ENCODE measurements at regions not wholly inside any gene's neighbourhood (a gene's known extent, or its start where the extent isn't known, plus 50 kb on each side); places are given as distances from the start of the nearest gene placed in this dataset.

DNA sequence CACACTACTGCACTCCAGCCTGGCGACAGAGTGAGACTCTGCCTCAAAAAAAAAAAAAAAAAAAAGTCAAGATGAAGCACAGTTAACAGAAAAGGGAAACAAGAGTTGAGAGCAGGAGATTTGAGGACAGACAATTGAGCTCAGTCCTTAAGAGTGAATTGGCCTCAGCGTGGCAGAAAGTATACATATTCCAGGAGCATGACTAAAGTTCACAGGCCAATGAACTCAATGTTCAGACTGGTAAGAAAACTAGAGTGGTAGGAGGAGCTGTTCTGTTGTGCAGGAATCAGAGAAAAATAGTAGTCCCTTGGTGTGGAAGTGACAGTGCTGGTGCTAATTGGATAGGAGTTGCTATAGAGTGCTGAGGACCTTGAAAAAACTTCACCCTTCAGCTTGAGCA is 60.0 kb downstream of the NRN1 start:
- Histone ChIP-seq H3K9me2 (replicated peaks; ENCODE audit: low read length) (no peaks in the 10 kb centered on the region; the same call in 1 of the 2 replicates), H4K20me1 (ENCODE audit: low read length) (no peaks in the 10 kb centered on the region), H3F3A (ENCODE audit: low read length, unreplicated experiment) (no peaks in the 10 kb centered on the region), H3K9me3 (ENCODE audit: low read length) (peaks cover 12% of the 10 kb centered on the region), H2AFZ (ENCODE audit: low read length) (no peak overlapping the region), H3K4me1 (ENCODE audit: insufficient read depth, low read length) (no peaks in the 10 kb centered on the region), H3K9ac (ENCODE audit: low read length) (no peak overlapping the region), H3K27me3 (ENCODE audit: low read length) (peaks cover 6% of the 10 kb centered on the region; the same call in 1 of the 2 replicates), H3K4me2 (ENCODE audit: low read length) (no peak overlapping the region), H3K79me2 (ENCODE audit: low read length) (no peaks in the 10 kb centered on the region), H3K27ac (ENCODE audit: low read length) (no peak overlapping the region), H3K36me3 (ENCODE audit: low read depth, low read length) (no peaks in the 10 kb centered on the region), H3K4me3 (ENCODE audit: low read length) (no peak overlapping the region)
- ATAC-seq: no peak
- TF ChIP-seq EZH2phosphoT487 (IDR thresholded peaks at IDR 0.05; ENCODE audit: borderline replicate concordance, low read length): no peak
- TF ChIP-seq, protein P1, sequence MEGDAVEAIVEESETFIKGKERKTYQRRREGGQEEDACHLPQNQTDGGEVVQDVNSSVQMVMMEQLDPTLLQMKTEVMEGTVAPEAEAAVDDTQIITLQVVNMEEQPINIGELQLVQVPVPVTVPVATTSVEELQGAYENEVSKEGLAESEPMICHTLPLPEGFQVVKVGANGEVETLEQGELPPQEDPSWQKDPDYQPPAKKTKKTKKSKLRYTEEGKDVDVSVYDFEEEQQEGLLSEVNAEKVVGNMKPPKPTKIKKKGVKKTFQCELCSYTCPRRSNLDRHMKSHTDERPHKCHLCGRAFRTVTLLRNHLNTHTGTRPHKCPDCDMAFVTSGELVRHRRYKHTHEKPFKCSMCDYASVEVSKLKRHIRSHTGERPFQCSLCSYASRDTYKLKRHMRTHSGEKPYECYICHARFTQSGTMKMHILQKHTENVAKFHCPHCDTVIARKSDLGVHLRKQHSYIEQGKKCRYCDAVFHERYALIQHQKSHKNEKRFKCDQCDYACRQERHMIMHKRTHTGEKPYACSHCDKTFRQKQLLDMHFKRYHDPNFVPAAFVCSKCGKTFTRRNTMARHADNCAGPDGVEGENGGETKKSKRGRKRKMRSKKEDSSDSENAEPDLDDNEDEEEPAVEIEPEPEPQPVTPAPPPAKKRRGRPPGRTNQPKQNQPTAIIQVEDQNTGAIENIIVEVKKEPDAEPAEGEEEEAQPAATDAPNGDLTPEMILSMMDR (conservative IDR thresholded peaks at IDR 0.05; ENCODE audit: low read depth, low read length): no peak
- no peak for TF ChIP-seq EZH2 (IDR thresholded peaks at IDR 0.05; ENCODE audit: low read length, unreplicated experiment)
- POLR2A ChIA-PET (ENCODE audit: unreplicated experiment): no interaction called here
- BruUV-seq (replicated peaks): no TSS peak
- intact Hi-C loops (cut with micrococcal nuclease): no loop called here
- CTCF ChIA-PET: no interaction called here
- no peak for DNase-seq

DNA sequence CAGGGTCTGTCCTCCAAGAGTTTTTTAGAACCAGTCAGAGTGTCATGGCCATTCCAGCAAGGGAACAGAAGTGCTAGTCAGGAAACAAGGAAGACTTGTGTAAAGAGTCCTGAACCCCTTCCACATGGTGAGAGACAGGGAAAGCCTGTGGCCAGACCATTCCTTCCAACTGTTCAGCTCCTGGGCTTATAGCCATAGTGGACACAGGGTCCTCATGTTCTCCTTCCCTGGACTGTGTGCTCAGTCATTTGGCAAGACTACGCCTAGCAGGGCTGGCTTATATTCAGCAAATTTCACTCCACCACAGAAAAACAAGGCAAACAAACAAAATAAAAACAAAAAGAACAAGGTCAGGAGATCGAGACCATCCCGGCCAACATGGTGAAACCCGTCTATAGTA is 60.5 kb downstream of the NRN1 start:
- Histone ChIP-seq H3K9ac (ENCODE audit: low read length) (no peak overlapping the region), H3K36me3 (ENCODE audit: low read depth, low read length) (no peaks in the 10 kb centered on the region), H3K4me2 (ENCODE audit: low read length) (no peak overlapping the region), H3K27ac (ENCODE audit: low read length) (no peak overlapping the region), H3K79me2 (ENCODE audit: low read length) (no peaks in the 10 kb centered on the region), H3F3A (ENCODE audit: low read length, unreplicated experiment) (no peaks in the 10 kb centered on the region), H3K9me2 (replicated peaks; ENCODE audit: low read length) (no peaks in the 10 kb centered on the region; the same call in 1 of the 2 replicates), H3K9me3 (ENCODE audit: low read length) (peaks cover 12% of the 10 kb centered on the region), H2AFZ (ENCODE audit: low read length) (no peak overlapping the region), H3K27me3 (ENCODE audit: low read length) (peaks cover 6% of the 10 kb centered on the region; the same call in 1 of the 2 replicates), H3K4me3 (ENCODE audit: low read length) (no peak overlapping the region), H3K4me1 (ENCODE audit: insufficient read depth, low read length) (no peaks in the 10 kb centered on the region), H4K20me1 (ENCODE audit: low read length) (no peaks in the 10 kb centered on the region)
- BruUV-seq (replicated peaks): no TSS peak
- CTCF ChIA-PET: no interaction called here
- ATAC-seq: no peak
- intact Hi-C loops (cut with micrococcal nuclease): no loop called here
- no peak for DNase-seq
- POLR2A ChIA-PET (ENCODE audit: unreplicated experiment): no interaction called here
- no peak for TF ChIP-seq EZH2 (IDR thresholded peaks at IDR 0.05; ENCODE audit: low read length, unreplicated experiment)
- TF ChIP-seq, protein P1 (conservative IDR thresholded peaks at IDR 0.05; ENCODE audit: low read depth, low read length): no peak
- no peak for TF ChIP-seq EZH2phosphoT487 (IDR thresholded peaks at IDR 0.05; ENCODE audit: borderline replicate concordance, low read length)

DNA sequence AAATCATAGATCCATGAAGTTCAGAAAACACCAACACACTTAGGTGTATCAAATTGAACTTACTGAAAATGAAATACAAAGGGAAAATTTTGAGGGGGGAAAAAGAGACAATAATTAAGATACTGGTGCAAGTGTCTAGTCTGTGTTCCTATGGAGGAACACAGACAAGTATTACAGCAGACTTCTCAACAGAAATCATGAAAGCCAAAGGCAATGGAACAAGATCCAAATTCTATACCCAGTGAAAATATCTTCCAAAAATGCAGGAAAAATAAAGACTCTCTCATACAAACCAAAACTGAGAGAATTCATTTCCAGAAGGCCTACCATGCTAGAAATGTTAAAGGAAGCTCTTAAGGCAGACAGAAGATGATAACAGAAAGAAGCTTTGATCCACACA is 63.1 kb downstream of the NRN1 start:
- no peak for DNase-seq
- no peak overlapping the region for H3K9ac ChIP-seq (ENCODE audit: low read length)
- ATAC-seq: no peak
- H3K27me3 ChIP-seq (ENCODE audit: low read length): peaks cover 6% of the 10 kb centered on the region; the same call in 1 of the 2 replicates
- TF ChIP-seq EZH2phosphoT487 (IDR thresholded peaks at IDR 0.05; ENCODE audit: borderline replicate concordance, low read length) (no peak), EZH2 (IDR thresholded peaks at IDR 0.05; ENCODE audit: low read length, unreplicated experiment) (no peak)
- TF ChIP-seq, protein P1 (conservative IDR thresholded peaks at IDR 0.05; ENCODE audit: low read depth, low read length): no peak
- H2AFZ ChIP-seq (ENCODE audit: low read length): no peak overlapping the region
- no peaks in the 10 kb centered on the region for H3K79me2 ChIP-seq (ENCODE audit: low read length)
- no peak overlapping the region for H3K4me3 ChIP-seq (ENCODE audit: low read length)
- H3K36me3 ChIP-seq (ENCODE audit: low read depth, low read length): no peaks in the 10 kb centered on the region
- peaks cover 8% of the 10 kb centered on the region; the same call in 1 of the 2 replicates for H3K4me1 ChIP-seq (ENCODE audit: insufficient read depth, low read length)
- no peak overlapping the region for H3K4me2 ChIP-seq (ENCODE audit: low read length)
- intact Hi-C loops (cut with micrococcal nuclease): no loop called here
- H4K20me1 ChIP-seq (ENCODE audit: low read length): no peaks in the 10 kb centered on the region
- no peaks in the 10 kb centered on the region; the same call in 1 of the 2 replicates for H3K9me2 ChIP-seq (replicated peaks; ENCODE audit: low read length)
- peaks cover 12% of the 10 kb centered on the region for H3K9me3 ChIP-seq (ENCODE audit: low read length)
- BruUV-seq (replicated peaks): no TSS peak
- CTCF ChIA-PET: no interaction called here
- H3F3A ChIP-seq (ENCODE audit: low read length, unreplicated experiment): no peaks in the 10 kb centered on the region
- POLR2A ChIA-PET (ENCODE audit: unreplicated experiment): no interaction called here
- no peak overlapping the region for H3K27ac ChIP-seq (ENCODE audit: low read length)
